OCI-M2 (cell line): ENCODE measurements at regions not wholly inside any gene's neighbourhood (a gene's known extent, or its start where the extent isn't known, plus 50 kb on each side); places are given as distances from the start of the nearest gene placed in this dataset.
"Not testable (repeated sequence)": the region's sequence is repeated elsewhere in the genome, so short reads cannot be mapped to it uniquely, and the experiment has no call there.

Experiments
- DNase-seq: peaks from one replicate; lab custom pipeline; 2025; ENCODE audit not compliant: unreplicated experiment; lab: John Stamatoyannopoulos, UW

DNA sequence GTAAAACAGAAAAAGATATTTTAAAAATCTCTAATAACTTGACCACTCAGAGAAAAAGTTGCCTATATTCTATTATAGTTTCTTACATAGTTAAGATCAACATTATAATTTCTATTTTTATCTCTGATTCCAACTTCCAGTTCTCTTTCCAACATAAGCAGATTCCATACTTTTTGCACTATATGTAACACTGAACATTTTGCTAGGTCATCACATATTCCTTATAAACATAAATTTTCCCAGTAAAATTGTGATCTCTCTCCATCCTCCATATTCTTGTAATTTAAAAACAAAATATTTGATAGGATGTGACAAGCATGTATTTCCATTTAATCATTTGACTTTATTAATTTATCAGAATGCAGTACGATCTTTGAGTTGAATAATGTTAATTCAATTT is 170.4 kb upstream of the THSD7A start:
- no peak for DNase-seq

DNA sequence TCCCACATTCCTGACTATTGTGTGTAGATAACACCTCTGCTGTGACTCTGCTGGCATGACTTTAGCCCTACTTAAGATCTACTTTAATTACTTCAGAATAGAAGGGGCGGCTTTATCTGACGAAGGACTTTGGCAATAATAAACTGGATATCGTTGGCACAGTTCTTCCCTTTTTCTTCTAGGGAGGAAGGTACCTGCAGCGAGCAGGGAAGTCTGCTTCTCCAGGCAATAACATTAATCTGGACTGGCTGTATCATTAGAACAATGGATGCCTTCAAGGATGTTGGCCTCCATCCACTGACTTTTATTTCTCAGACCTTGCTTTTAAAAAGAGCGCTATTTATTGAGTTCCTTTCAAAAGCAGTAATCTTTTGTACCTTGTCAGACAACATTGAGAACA is 172.6 kb upstream of the THSD7A start:
- no peak for DNase-seq

DNA sequence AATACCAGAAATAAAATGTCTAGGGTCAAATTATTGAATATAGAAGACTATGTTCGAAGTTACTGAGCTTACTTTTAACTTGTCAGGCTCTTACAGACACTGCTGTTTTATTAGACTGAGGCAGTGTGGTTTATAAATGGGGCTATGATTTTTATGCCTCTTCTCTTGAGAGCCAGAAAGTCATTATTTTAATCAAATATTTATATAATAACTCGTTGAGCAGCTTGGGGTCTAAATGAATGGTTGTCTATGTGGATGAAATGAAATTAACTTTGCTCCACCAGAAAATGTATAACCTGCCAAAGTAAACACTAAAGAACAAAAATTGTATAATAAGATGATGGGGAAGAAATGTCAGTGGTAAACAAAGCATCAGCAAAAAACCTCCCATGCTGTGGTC is 175.6 kb upstream of the THSD7A start:
- no peak for DNase-seq

DNA sequence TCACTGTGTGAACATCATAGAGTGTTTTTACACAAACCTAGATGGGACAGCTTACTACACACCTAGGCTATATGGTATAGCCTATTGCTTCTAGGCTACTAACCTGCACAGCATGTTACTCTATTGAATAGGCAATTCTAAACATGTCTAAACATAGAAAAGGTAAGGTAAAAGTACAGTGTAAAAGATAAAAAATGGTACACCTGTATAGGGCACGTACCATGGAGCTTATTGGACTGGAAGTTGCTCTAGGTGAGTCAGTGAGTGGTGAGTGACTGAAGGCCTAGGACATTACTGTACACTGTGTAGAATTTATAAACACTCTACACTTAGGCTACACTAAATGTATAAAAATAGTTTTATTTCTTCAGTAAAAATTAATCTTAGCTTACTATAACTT is 182.0 kb upstream of the THSD7A start:
- DNase-seq, result no peak

DNA sequence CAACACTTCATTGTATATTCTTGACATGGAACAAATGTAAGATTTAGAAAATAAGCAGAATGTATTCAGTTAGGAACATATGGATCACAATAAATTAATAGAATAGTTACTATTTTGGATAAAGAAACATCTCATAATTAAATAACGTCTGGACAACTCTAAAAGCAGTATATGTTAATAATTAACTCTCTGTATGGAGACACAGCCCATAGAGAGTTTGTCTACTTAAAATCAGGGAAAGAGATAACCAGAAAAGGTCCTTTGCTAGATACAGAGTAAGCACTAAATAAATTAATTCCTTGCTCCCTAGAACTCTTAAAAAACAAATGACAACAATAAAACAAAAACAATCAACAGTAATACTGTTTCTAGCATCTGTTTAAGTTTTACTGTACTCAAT is 184.4 kb upstream of the THSD7A start:
- DNase-seq, result no peak

DNA sequence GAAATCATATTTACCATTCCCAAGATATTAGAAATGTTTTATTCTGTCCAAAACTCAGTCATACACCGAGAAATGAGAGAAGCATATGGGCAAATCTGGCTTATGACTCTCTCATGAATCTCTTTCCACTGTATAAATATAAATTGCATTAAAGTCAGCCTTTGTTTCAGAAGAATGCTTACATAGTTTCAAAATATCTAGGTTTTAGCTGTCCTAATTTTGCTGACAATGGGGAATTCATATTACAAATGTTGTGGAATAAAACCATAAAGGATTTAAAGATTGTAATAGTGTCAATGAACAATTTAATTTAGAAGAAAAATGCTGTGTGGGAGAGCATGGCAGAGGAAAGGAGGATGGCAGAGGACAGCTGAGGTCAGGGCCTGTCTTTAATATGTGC is 185.0 kb upstream of the THSD7A start:
- no peak for DNase-seq

DNA sequence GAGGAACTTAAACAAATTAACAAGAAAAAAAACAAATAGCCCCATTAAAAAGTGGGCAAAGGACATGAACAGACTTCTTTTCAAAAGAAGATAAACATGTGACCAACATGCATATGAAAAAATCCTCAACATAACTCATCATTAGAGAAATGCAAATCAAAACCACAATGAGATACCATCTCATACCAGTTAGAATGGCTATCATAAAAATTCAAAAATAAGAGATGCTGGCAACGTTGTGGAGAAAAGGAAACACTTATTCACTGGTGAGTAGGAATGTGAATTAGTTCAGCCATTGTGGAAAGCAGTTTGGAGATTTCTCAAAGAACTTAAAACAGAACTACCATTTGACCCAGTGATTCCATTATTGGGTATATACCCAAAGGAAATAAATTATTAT is 189.1 kb upstream of the TMEM106B start:
- DNase-seq, result not testable (repeated sequence)

DNA sequence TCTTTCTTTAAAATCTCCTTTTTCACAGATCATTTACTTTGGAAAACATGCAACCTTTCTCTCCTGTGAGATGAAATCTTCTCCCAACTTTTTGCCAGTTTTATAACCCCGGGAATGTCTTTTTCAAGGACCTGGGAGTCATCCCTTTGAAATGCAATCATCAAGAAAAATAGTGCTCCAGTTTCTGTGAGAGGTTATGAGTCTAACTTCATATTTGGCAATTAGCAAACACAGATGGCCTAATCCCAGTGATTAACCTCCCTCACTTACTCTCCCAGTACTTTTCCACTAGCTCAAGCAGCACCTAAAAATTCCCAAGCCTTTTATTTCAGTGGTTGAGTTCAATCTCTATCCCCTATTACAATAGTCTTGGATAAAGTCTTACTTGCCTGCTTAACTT is 185.8 kb upstream of the TMEM106B start:
- no peak for DNase-seq

DNA sequence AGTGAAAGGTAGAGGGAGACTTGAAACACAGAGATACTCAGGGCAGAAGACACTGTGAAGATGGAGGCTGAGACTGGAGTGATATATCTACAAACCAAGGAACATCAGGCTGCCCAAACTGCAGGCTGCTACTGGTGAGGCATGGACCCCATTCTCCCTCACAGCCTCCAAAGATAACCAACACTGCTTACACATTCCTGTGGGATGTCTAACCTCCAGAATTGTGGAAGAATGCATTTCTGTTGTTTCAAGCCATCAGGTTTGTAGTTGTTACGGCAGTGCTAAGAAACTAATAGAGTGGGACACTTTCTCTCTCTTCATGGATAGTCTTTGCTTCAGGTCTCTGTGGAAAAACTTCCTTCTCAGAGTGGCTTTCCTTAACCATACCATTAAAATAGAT is 182.6 kb upstream of the TMEM106B start:
- DNase-seq, result no peak

DNA sequence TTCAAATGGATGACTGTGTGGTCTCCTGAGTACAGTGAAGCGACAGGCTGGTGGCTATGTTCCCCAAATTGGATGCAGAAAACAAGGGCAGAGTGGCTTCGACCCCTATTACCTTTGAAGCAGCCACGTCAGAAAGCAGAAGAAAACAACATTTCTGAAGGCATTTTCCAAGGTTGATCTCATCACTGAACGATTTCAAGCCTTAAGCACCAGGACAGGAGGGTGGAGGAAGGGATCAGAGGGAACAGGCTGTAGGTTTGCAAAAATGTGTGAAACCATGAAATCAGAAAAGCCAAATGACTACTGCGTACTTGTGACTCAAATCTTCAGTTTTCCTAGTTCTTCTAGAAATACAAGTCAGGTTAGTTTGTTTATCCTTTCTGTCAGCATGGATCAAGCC is 181.0 kb upstream of the TMEM106B start:
- DNase-seq, result no peak

DNA sequence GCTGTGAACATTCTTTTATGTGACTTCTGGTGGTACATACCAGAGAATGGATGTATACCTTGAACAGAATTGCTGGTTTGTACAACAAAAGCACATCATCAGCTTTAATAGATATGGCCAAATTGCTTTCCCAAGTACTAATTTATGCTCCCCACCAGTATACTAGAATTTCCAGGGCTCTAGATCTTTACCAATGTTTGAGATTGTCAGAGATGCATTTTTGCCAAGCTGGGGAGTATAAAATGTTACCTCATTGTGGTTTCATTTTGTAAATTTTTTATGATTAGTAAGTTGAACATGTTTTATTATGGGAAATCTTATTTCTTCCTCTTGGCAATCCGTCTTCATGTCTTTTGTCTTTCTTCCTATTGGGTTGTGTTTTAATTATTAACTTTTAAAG is 179.9 kb upstream of the TMEM106B start:
- DNase-seq, result no peak

DNA sequence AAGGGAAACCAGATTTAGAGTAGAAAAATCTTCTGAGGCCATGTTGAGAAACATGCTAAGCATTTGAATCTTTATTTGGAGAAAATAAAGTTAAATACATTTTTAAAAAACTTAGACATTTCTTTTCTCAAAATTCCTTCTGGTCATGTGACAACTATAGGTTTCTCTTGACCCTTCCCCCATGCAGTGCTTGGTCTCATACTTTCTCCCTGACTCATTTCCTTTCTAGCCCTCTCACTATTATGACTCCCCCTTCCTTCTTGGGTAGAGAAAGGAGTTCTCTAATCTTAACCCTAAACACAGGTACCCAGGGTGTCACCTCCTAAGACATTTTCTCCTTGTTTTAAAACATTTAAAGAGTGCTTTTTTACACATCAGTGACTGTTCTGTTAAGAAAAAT is 179.5 kb upstream of the TMEM106B start:
- no peak for DNase-seq

DNA sequence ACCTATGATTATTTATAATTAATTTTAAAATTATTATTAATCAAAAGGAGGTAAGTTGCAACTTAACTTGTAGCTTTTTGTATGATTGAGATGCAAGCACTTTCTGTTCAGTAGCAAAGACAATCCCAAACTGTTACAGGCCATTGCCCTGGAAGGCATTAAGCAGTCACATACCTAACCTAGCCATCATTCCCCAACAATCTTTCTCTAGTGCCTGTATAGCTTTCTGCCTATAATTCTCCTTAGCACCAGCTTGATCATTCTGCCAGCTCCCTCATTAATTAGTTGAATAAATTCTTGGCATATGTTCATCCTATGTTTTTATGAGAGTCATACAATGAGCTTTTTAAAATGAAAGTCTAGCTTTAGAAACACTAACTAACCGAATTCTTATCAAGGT is 178.9 kb upstream of the TMEM106B start:
- DNase-seq, result no peak

DNA sequence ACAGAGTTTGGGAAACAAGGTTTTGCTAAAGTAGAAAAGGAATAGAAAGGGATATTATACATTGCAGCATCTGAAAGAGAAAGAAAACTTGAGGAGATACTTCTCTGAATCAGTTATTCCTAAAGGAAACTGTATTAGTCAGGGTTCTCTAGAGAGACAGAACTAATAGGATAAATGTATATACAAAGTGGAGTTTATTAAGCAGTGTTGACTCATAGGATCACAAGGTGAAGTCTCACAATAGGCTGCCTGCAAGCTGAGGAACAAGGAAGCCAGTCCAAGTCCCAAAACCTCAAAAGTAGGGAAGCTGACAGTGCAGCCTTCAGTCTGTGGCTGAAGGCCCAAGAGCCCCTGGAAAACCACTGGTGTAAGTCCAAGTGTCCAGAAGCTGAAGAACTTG is 167.6 kb upstream of the TMEM106B start:
- DNase-seq, result not testable (repeated sequence)

DNA sequence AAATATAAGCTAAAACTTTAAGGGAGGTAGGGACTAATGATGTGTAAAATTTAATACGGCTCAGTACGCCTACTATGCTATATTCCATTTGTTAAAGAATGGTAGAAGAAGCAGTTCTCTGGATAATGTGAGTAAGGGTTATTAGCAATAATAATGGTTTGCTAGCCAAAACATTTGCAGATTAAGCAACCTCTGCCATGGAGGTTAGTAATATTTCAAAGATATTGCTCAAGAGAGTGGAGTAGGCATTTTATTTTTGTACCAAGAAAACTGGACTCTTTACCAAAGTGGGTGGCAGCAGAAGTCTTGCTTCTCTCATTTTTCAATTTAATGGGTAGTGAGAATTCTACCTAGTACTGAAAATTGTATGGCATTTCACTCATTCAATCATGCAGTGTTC is 158.9 kb upstream of the TMEM106B start:
- DNase-seq, result no peak

DNA sequence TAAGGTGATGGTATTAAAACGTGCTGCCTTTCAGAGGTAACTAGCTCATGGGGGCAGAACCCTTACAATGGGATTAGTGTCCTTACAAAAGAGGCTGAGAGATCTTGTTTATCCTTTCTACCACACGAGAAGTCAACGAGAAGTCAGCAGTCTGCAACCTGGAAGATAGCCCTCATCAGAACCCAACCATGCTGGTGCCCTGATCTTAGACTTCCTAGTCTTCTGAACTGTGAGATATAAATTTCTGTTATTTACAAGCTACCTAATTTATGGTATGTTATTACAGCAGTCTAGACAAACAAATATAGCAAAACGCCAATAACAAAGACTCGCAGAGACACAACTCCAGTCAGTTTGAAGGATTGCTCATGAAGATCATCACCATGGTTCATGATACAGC is 157.5 kb upstream of the TMEM106B start:
- DNase-seq, result no peak

DNA sequence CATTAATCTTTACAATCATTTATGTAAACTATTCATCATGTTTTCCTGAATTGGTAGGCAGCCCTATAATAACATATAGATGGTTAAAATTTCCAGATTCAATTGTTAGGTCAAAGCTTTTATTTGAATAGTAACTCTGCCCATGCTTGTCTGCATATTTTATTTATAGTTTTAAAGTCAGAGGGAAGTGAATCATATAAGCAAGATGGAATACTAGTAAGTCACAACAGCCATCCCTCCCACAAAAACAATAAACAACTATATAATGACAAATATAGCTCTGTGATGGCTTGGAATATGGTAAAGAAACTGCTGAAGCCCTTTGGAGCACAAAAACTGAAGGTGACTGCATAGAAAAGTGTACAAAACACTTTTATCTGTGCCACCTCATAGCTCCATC is 156.3 kb upstream of the TMEM106B start:
- DNase-seq, result no peak

DNA sequence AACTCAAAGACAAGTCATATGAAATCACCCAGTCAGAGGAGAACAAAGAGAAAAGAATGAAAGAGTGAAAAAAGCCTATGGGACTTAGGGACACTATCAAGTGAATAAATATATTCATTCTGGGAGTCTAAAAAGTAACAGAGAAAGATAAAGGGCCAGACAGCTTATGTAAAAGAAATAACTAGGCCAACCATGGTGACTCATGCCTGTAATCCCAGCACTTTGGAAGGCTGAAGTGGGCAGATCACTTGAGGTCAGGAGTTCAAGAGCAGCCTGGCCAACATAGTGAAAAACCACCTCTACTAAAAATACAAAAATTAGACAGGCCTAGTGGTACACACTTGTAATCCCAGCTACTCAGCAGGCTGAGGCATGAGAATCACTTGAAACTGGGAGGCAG is 154.7 kb upstream of the TMEM106B start:
- DNase-seq, result no peak

DNA sequence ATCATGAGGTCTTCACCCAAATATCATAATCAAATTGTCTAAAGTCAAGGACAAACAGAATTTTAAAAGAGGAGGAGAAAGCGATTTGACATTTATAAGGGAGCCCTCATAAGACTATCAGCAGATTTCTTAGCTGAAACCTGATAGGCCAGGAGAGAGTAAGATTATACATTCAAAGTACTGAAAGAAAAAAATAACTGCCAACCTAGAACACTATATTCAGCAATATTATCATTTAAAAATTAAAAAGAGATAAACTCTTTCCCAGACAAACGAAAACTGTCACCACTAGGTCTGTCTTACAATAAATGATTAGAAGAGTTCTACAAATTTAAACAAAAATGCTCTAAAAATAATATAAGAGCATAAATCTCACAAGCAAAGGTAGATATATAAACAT is 154.1 kb upstream of the TMEM106B start:
- DNase-seq, result no peak

DNA sequence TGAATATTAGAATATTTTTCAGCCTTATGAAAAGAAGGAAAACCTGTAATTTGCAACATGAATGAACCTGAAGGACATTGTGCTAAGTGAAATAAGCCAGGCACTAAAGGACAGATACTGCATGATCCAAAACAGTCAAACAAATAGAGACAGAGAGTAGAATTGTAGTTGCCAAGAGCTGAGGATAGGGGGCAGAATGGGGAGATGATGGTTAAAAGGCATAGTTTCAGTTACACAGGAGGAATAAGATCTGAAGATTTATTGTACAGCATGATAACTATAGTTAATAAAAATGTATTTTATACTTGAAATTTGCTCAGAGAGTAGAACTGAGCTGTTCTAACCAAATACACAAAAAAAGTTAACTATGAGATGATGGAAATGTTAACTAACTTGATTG is 149.0 kb upstream of the TMEM106B start:
- DNase-seq, result no peak

DNA sequence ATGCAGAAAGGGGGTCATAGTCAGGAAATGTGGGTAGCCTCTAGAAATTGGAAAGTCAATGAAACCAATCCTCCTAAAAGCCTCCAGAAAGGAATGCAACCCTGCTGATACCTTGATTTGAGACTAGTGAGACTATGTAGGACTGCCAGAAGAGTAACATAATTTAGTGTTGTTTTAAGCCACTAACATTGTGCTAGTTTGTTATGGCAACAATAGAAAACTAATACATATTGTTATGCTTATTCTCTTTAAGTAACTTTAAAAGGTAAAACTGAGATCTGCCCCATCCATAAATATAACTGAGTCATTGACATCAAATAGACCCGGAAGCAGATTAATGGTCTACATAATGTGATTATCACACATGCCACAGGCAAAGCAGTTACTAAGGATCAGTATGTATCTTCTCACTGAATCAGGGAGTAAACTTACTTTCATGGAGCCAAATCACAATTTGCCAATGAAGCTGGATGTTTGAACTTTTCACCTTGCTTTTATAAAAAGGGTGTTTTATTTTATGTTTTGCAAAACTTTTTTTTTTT is 146.4 kb upstream of the TMEM106B start:
- no peak for DNase-seq

DNA sequence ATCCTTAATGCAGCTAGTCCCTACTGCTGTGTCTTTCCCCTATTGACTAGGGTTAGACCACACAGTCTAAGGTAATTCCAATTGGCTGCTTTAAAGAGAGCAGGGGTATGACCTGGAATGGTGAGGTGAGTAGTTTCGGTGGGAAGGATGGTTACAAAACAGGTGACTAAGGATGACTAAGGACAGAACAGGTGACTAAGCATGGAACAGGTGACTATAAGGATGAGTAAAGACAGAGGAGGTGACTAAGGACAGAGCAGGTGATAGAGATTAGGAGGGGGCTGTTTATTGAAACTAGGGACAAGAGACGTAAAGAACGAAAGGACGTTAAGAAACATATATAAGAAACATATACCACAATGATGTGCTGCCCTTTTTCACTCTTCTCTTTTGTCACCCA is 145.1 kb upstream of the TMEM106B start:
- DNase-seq, result no peak

DNA sequence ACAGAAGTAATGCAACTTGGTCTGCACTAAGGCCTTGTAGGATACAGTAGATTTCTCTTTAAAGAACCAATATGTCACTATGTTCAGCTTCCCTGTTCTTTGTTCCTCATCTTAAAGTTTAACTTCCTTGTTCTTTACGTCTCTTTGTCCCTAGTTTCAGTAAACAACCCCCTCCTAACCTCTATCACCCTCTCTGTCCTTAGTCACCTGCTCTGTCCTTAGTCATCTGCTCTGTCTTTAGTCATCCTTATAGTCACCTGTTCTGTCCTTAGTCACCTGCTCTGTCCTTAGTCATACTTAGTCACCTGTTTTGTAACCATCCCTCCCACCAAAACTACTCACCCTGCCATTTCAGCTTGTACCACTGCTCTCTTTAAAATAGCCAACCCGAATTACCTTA is 144.6 kb upstream of the TMEM106B start:
- no peak for DNase-seq
